ENCODE measurements at regions not wholly inside any gene's neighbourhood (a gene's known extent, or its start where the extent isn't known, plus 50 kb on each side); places are given as distances from the start of the nearest gene placed in this dataset.

DNA sequence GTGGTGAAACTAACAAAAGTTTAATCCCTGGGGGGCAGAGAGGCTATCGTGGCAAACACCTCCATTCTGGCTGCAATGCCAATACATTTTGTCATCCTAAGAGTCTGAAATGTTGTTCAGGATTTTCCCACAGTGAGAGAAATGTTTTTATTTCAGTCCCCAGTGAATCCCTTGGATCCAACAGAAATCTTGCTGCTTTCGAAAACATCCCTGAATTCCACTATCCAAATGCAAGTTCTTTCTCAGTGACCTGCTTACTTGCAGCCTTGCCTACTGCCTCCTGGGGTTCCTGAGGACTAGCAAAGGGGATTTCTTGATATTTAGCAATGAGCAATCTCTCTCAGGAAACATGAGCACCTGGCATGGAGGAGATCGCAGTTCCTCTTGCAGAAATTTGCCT is 202.1 kb upstream of the IRX3 start:
- Histone ChIP-seq H2AFZ (ENCODE audit: low read length, unreplicated experiment) (no peak overlapping the region), H3K4me3 (ENCODE audit: low read depth, low read length) (no peak overlapping the region), H3K27me3 (ENCODE audit: insufficient read depth, low read length) (no peaks in the 10 kb centered on the region), H3K79me2 (ENCODE audit: control insufficient read depth, insufficient read depth, low read length, unreplicated experiment) (no peaks in the 10 kb centered on the region), H3K4me1 (ENCODE audit: control insufficient read depth, insufficient read depth, low read length, unreplicated experiment) (peaks cover 7% of the 10 kb centered on the region), H3K36me3 (ENCODE audit: insufficient read depth, low read length) (no peaks in the 10 kb centered on the region), H3K27ac (ENCODE audit: low read depth, low read length) (no peak overlapping the region)

DNA sequence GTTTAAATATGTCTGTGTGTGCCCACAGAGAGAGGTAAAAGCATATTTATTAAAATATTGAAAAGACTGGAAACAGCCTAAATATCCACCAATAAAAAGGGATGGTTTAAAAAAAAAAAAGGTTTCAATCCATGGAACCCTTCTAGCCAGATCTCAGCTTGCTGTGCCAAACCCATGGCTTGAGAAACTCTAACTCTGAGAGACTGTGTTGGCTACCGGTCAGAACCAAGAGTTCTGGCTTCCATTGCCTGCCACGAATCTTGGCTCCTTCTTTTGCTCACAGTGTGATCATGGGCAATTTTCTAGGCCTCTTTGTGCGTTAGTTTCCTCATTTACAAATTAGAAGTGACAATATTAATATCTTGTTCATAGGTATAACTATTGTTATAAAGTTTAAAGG is 201.3 kb upstream of the IRX3 start:
- no peaks in the 10 kb centered on the region for H3K36me3 ChIP-seq (ENCODE audit: insufficient read depth, low read length)
- H3K27me3 ChIP-seq (ENCODE audit: insufficient read depth, low read length), result no peaks in the 10 kb centered on the region
- H3K4me1 ChIP-seq (ENCODE audit: control insufficient read depth, insufficient read depth, low read length, unreplicated experiment), result peaks cover 1% of the 10 kb centered on the region
- no peak overlapping the region for H3K27ac ChIP-seq (ENCODE audit: low read depth, low read length)
- H2AFZ ChIP-seq (ENCODE audit: low read length, unreplicated experiment), result no peak overlapping the region
- no peaks in the 10 kb centered on the region for H3K79me2 ChIP-seq (ENCODE audit: control insufficient read depth, insufficient read depth, low read length, unreplicated experiment)
- no peak overlapping the region for H3K4me3 ChIP-seq (ENCODE audit: low read depth, low read length)

DNA sequence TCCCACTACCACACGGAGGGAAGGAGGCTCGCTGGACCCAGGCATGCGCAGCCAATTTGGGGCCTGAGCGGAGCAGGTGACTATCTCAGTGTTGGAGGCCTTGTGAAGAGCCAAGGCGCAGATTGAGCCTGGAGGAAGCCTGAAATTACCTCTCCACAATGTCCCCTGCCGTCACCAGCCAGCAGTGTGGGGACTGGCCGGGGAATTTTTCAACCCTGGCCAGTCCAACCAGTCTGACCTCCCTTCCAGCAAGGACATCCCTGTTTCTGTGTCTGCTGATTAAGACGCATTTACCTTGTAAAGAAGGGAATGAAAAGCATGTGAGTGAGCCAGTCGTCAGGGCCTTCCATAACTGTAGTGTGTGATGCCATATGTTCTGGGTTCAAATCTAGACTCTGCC is 198.1 kb upstream of the IRX3 start:
- H3K27me3 ChIP-seq (ENCODE audit: insufficient read depth, low read length), result no peaks in the 10 kb centered on the region
- H3K36me3 ChIP-seq (ENCODE audit: insufficient read depth, low read length), result no peaks in the 10 kb centered on the region
- no peak overlapping the region for H3K27ac ChIP-seq (ENCODE audit: low read depth, low read length)
- no peak overlapping the region for H3K4me3 ChIP-seq (ENCODE audit: low read depth, low read length)
- no peak overlapping the region for H2AFZ ChIP-seq (ENCODE audit: low read length, unreplicated experiment)
- no peaks in the 10 kb centered on the region for H3K79me2 ChIP-seq (ENCODE audit: control insufficient read depth, insufficient read depth, low read length, unreplicated experiment)
- no peaks in the 10 kb centered on the region for H3K4me1 ChIP-seq (ENCODE audit: control insufficient read depth, insufficient read depth, low read length, unreplicated experiment)

DNA sequence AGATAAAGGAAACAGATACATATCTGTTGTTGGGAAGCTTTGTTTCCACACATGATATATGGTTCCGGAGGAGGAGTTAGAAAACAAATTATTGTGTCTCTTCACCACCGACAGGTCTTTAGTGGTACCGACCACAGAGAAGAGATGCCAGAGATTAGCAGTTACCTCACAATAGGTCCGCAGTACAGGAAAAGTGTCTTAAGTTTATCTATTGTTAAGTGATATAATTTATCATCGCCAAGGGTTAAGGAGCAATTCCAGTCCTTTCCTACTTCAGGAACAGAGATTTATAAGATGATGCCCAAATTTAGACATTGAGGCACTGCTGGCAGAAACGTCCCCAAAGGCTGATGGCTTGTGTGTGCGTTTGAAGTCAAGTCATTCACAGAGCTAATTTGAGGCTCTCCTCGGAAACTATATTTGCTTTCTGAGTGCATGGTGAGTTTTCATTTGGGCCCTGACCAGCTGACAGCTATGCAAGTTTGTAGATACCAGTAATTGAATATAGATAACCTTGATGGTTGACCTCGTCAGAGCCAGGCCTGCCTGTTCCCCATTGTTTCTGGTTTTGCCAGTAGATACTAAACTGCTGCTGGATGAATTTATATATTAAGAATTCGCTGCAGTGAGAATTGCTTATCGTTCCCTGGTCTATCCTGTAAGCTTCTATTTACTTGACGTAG is 196.4 kb upstream of the IRX3 start:
- Histone ChIP-seq H3K4me1 (ENCODE audit: control insufficient read depth, insufficient read depth, low read length, unreplicated experiment) (no peaks in the 10 kb centered on the region), H3K79me2 (ENCODE audit: control insufficient read depth, insufficient read depth, low read length, unreplicated experiment) (no peaks in the 10 kb centered on the region), H3K36me3 (ENCODE audit: insufficient read depth, low read length) (no peaks in the 10 kb centered on the region), H3K27ac (ENCODE audit: low read depth, low read length) (no peak overlapping the region), H2AFZ (ENCODE audit: low read length, unreplicated experiment) (no peak overlapping the region), H3K27me3 (ENCODE audit: insufficient read depth, low read length) (no peaks in the 10 kb centered on the region), H3K4me3 (ENCODE audit: low read depth, low read length) (no peak overlapping the region)

DNA sequence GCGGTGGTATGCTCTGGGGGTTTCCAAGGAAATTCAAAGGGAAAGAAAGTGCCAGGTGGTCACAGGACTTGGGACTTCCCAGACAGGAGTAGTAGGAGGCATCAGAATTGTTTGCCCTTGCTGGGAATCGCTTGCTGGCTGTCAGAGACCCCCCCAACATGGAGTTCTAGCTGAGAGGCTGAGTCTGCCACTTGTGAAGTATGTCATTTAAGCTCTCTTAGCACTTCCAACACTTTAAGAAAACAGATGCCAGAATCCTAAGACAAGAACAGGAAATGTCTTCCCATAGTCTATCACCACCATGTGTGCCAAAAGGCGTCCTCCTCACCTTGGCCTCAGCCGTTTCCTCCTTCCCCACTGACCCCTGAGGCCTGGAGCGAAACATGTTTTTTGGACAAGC is 193.8 kb upstream of the IRX3 start:
- H3K36me3 ChIP-seq (ENCODE audit: insufficient read depth, low read length), result no peaks in the 10 kb centered on the region
- H3K4me3 ChIP-seq (ENCODE audit: low read depth, low read length), result no peak overlapping the region
- H3K79me2 ChIP-seq (ENCODE audit: control insufficient read depth, insufficient read depth, low read length, unreplicated experiment), result no peaks in the 10 kb centered on the region
- H3K27ac ChIP-seq (ENCODE audit: low read depth, low read length), result no peak overlapping the region
- no peaks in the 10 kb centered on the region for H3K4me1 ChIP-seq (ENCODE audit: control insufficient read depth, insufficient read depth, low read length, unreplicated experiment)
- H3K27me3 ChIP-seq (ENCODE audit: insufficient read depth, low read length), result no peaks in the 10 kb centered on the region
- no peak overlapping the region for H2AFZ ChIP-seq (ENCODE audit: low read length, unreplicated experiment)

DNA sequence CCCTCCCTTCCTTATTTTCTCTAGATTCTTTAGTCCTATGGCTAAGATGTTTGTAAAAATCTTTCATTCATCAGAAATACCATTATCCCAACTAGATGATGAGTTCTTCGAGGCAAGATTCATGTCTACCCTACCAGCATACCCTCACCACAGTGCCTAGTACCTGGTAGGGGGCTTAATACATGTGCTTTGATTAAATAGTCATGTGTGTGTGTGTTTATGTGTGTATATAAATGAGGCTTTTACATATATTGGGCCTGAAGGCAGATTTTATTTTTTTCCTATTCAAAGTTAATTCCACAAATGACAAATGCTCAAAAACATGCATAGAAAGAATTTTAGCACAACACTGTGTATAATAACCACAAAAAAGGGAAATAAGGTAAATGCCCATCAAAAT is 193.0 kb upstream of the IRX3 start:
- no peaks in the 10 kb centered on the region for H3K27me3 ChIP-seq (ENCODE audit: insufficient read depth, low read length)
- no peaks in the 10 kb centered on the region for H3K36me3 ChIP-seq (ENCODE audit: insufficient read depth, low read length)
- no peak overlapping the region for H2AFZ ChIP-seq (ENCODE audit: low read length, unreplicated experiment)
- H3K27ac ChIP-seq (ENCODE audit: low read depth, low read length), result no peak overlapping the region
- H3K79me2 ChIP-seq (ENCODE audit: control insufficient read depth, insufficient read depth, low read length, unreplicated experiment), result no peaks in the 10 kb centered on the region
- H3K4me1 ChIP-seq (ENCODE audit: control insufficient read depth, insufficient read depth, low read length, unreplicated experiment), result no peaks in the 10 kb centered on the region
- no peak overlapping the region for H3K4me3 ChIP-seq (ENCODE audit: low read depth, low read length)

DNA sequence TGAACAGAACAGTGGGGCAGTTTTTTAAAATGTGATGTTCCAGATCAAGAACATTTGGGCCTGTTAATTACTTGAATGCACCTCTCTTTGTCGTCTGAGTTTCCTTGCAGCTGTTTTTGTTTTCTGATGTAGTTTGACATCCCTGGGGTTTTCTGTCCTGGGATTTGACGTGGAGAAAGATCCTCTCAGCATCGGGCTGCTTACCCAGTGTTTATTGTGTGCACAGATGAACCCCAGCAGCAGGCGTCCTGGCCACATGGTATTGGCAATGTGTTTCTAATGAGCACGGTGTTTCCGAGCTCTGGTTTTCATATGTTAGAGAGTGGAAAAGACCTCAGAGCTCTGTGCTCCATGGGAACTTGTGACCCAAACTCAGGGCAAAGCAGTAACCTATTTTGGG is 191.1 kb upstream of the IRX3 start:
- no peak overlapping the region for H3K27ac ChIP-seq (ENCODE audit: low read depth, low read length)
- no peak overlapping the region for H3K4me3 ChIP-seq (ENCODE audit: low read depth, low read length)
- H3K36me3 ChIP-seq (ENCODE audit: insufficient read depth, low read length), result no peaks in the 10 kb centered on the region
- no peaks in the 10 kb centered on the region for H3K79me2 ChIP-seq (ENCODE audit: control insufficient read depth, insufficient read depth, low read length, unreplicated experiment)
- no peak overlapping the region for H2AFZ ChIP-seq (ENCODE audit: low read length, unreplicated experiment)
- H3K27me3 ChIP-seq (ENCODE audit: insufficient read depth, low read length), result no peaks in the 10 kb centered on the region
- no peaks in the 10 kb centered on the region for H3K4me1 ChIP-seq (ENCODE audit: control insufficient read depth, insufficient read depth, low read length, unreplicated experiment)

DNA sequence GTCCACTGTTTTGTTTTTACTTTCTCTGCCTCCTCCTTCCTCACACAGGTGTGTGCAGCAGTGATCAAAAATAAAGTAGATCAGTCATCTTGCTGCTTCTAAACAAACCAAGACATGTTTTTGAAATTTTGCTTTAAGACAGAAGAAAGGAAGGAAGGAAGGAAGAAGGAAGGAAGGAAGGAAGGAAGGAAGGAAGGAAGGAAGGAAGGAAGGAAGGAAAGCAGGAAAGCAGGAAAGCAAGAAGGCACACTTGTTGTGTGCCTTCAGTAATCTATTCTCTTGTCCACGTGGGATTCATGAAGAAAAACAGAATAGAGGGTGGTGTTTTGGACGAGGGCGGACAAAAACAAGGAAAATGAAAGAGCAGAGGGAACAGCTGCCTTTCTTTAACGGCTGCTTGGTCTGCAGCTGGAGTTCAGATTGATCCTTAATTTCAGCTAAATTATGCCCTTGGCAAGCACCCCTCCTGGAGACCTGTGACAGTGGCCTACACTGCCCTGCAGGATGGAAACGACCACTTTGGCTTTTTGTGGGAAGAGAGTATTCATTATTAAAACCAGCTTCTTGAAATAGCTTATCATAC is 188.5 kb upstream of the IRX3 start:
- Histone ChIP-seq H3K36me3 (ENCODE audit: insufficient read depth, low read length) (no peaks in the 10 kb centered on the region), H3K79me2 (ENCODE audit: control insufficient read depth, insufficient read depth, low read length, unreplicated experiment) (no peaks in the 10 kb centered on the region), H3K4me1 (ENCODE audit: control insufficient read depth, insufficient read depth, low read length, unreplicated experiment) (no peaks in the 10 kb centered on the region), H3K27ac (ENCODE audit: low read depth, low read length) (no peak overlapping the region), H2AFZ (ENCODE audit: low read length, unreplicated experiment) (no peak overlapping the region), H3K27me3 (ENCODE audit: insufficient read depth, low read length) (no peaks in the 10 kb centered on the region), H3K4me3 (ENCODE audit: low read depth, low read length) (no peak overlapping the region)

DNA sequence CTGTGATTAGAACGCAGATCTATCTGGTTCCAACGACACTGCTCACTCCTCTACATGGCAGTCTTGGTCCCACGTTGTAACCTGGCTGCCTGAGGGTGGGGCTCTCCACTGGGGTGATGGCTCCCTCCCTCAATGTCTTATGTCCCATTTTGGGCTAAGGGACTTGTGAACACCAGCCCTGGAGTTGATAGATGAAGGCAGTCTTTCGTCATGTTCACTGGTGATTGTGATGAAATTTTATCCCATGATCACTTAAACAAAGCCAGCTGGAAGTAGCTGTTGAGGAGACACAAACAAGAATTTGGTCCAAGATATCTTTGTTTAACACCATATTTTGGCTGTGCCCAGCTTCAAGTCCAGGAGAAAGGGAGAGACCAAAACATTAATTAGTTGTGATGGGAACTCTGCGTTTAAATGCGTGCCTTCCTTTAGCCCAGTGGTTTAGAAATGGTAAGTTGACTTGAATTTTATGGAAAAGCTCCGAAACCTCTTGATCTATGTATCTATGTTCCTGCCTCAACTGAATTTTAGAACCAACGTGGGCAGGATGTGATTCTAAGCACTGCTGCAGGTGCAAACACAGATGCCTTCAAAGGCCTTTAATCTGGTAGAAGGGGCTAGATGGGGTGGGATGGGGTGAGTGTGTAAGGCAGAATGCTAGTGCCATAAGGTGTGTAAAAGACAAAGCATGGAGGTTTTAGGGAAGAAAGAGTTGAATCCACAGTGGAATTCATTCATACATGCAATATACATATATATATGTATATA is 186.8 kb upstream of the IRX3 start:
- Histone ChIP-seq H3K36me3 (ENCODE audit: insufficient read depth, low read length) (no peaks in the 10 kb centered on the region), H2AFZ (ENCODE audit: low read length, unreplicated experiment) (no peak overlapping the region), H3K27ac (ENCODE audit: low read depth, low read length) (no peak overlapping the region), H3K79me2 (ENCODE audit: control insufficient read depth, insufficient read depth, low read length, unreplicated experiment) (no peaks in the 10 kb centered on the region), H3K27me3 (ENCODE audit: insufficient read depth, low read length) (no peaks in the 10 kb centered on the region), H3K4me3 (ENCODE audit: low read depth, low read length) (no peak overlapping the region), H3K4me1 (ENCODE audit: control insufficient read depth, insufficient read depth, low read length, unreplicated experiment) (no peaks in the 10 kb centered on the region)

DNA sequence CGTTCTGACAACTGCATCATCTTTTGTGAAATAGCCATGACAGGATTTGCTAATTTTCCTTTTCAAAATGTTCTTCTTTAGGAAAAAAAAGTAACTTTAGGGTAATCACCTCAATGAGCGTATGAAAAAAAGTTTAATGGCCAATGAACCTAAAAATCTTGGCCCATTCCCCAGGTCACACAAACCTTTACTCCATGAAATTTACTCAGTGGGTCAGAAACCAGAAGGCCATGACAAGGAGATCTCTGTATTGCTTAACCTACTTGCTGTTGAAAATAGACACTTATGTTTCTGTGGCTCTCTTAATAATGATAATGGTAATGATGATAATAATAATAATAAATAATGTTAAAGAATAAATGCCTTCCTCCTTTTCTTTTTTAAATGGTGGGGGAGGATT is 180.8 kb upstream of the IRX3 start:
- no peaks in the 10 kb centered on the region for H3K27me3 ChIP-seq (ENCODE audit: insufficient read depth, low read length)
- no peak overlapping the region for H3K4me3 ChIP-seq (ENCODE audit: low read depth, low read length)
- no peak overlapping the region for H2AFZ ChIP-seq (ENCODE audit: low read length, unreplicated experiment)
- no peak overlapping the region for H3K27ac ChIP-seq (ENCODE audit: low read depth, low read length)
- H3K79me2 ChIP-seq (ENCODE audit: control insufficient read depth, insufficient read depth, low read length, unreplicated experiment), result no peaks in the 10 kb centered on the region
- H3K4me1 ChIP-seq (ENCODE audit: control insufficient read depth, insufficient read depth, low read length, unreplicated experiment), result peaks cover 7% of the 10 kb centered on the region
- H3K36me3 ChIP-seq (ENCODE audit: insufficient read depth, low read length), result no peaks in the 10 kb centered on the region

DNA sequence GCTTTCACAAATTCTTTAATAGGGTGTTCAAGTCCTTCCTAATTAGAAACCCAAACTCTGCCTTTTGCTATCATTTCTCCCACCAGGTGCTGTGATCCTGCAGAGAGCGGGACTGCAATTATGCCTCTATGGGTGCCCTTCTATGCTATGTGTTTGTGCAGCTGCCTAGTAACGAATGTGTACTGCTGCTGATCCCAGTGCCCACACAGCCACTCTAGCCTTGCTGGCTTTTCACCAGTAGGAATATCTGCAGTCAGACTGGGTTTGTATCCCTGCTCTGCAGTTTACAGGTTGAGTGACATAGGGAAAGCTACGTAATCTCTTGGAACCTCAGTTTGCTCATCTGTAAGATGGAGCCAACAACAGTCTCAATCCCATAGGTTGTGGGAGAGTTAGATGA is 179.6 kb upstream of the IRX3 start:
- Histone ChIP-seq H3K79me2 (ENCODE audit: control insufficient read depth, insufficient read depth, low read length, unreplicated experiment) (no peaks in the 10 kb centered on the region), H3K4me1 (ENCODE audit: control insufficient read depth, insufficient read depth, low read length, unreplicated experiment) (peaks cover 14% of the 10 kb centered on the region), H3K36me3 (ENCODE audit: insufficient read depth, low read length) (no peaks in the 10 kb centered on the region), H2AFZ (ENCODE audit: low read length, unreplicated experiment) (no peak overlapping the region), H3K27ac (ENCODE audit: low read depth, low read length) (no peak overlapping the region), H3K27me3 (ENCODE audit: insufficient read depth, low read length) (no peaks in the 10 kb centered on the region), H3K4me3 (ENCODE audit: low read depth, low read length) (no peak overlapping the region)
